Colonic mucosa (tissue), 4 donors: ENCODE measurements at regions not wholly inside any gene's neighbourhood (a gene's known extent, or its start where the extent isn't known, plus 50 kb on each side); places are given as distances from the start of the nearest gene placed in this dataset.

Source experiments
- DNase-seq: peaks from one replicate; pipeline ENCODE4 v3.0.0-alpha.2; 2020
- H3K27ac ChIP-seq: fragments of 200-600 bp; one replicate; pipeline ENCODE4 v1.8.0; 2021
- H3K27me3 ChIP-seq: fragments of 200-600 bp; one replicate; pipeline ENCODE4 v1.8.0; 2021
- H3K36me3 ChIP-seq: fragments of 200-600 bp; one replicate; pipeline ENCODE4 v1.8.0; 2021
- H3K4me1 ChIP-seq: fragments of 200-600 bp; one replicate; pipeline ENCODE4 v1.8.0; 2021; ENCODE audit warnings: mild to moderate bottlenecking
- H3K4me3 ChIP-seq: fragments of 200-600 bp; one replicate; pipeline ENCODE4 v1.8.0; 2021
- H3K9ac ChIP-seq, 2 donors: one replicate each; pipeline ENCODE4 v1.7.0; 2013; ENCODE audit warnings: control low read depth in 2 of 2, low read depth in 2 of 2, low read length in 2 of 2
- H3K9me3 ChIP-seq: fragments of 200-600 bp; one replicate; pipeline ENCODE4 v1.8.0; 2021
- CTCF ChIP-seq: fragments of 200-600 bp; IDR thresholded peaks from one replicate; pipeline ENCODE4 v1.8.0; 2022; ENCODE audit warnings: antibody characterized with exemption, mild to moderate bottlenecking
- intact Hi-C: fragments of 100-400 bp; cut with DNase I; formaldehyde crosslinking; loops from one replicate; pipeline ENCODE4 v1.14.1; 2022
- donor health status: healthy.
- donor health status: DM: no; HTN: no; CAD: no.
- donor health status: DM: no; HTN: no; CAD: no.

- Histone ChIP-seq H3K36me3 (no peaks in the 10 kb centered on the region), H3K4me3 (no peak overlapping the region), H3K27me3 (no peaks in the 10 kb centered on the region), H3K4me1 (no peaks in the 10 kb centered on the region), H3K27ac (no peak overlapping the region), H3K9ac (no peak overlapping the region), H3K9me3 (no peaks in the 10 kb centered on the region)
- intact Hi-C loops, result no loop called here
- no peak for DNase-seq
- no peak for TF ChIP-seq CTCF
These were observed 184.1 kb downstream of the URB2 start for GRCh38 chr1:229810140-229810539.

- Histone ChIP-seq H3K27me3 (no peaks in the 10 kb centered on the region), H3K4me3 (no peak overlapping the region), H3K36me3 (no peaks in the 10 kb centered on the region), H3K9ac (no peak overlapping the region), H3K27ac (no peak overlapping the region), H3K4me1 (no peaks in the 10 kb centered on the region), H3K9me3 (no peaks in the 10 kb centered on the region)
- no peak for DNase-seq
- TF ChIP-seq CTCF, result no peak
- intact Hi-C loops, result no loop called here
These were observed 184.9 kb downstream of the URB2 start for GRCh38 chr1:229810961-229811360.

GRCh38 chr1:229812148-229812547 is 186.1 kb downstream of the URB2 start:
- H3K4me1 ChIP-seq, result no peaks in the 10 kb centered on the region
- no peak overlapping the region for H3K27ac ChIP-seq
- TF ChIP-seq CTCF, result no peak
- no peak for DNase-seq
- no peaks in the 10 kb centered on the region for H3K9me3 ChIP-seq
- no peak overlapping the region for H3K9ac ChIP-seq
- intact Hi-C loops, result no loop called here
- no peaks in the 10 kb centered on the region for H3K36me3 ChIP-seq
- no peaks in the 10 kb centered on the region for H3K27me3 ChIP-seq
- no peak overlapping the region for H3K4me3 ChIP-seq

GRCh38 chr1:229812693-229813092 is 186.6 kb downstream of the URB2 start:
- Histone ChIP-seq H3K27me3 (no peaks in the 10 kb centered on the region), H3K36me3 (no peaks in the 10 kb centered on the region), H3K4me3 (no peak overlapping the region), H3K9ac (no peak overlapping the region), H3K27ac (no peak overlapping the region), H3K4me1 (no peaks in the 10 kb centered on the region), H3K9me3 (no peaks in the 10 kb centered on the region)
- intact Hi-C loops, result no loop called here
- no peak for DNase-seq
- TF ChIP-seq CTCF, result no peak

- Histone ChIP-seq H3K27me3 (no peaks in the 10 kb centered on the region), H3K9me3 (no peaks in the 10 kb centered on the region), H3K4me1 (no peaks in the 10 kb centered on the region), H3K4me3 (no peak overlapping the region), H3K27ac (no peak overlapping the region), H3K36me3 (no peaks in the 10 kb centered on the region), H3K9ac (no peak overlapping the region)
- no peak for TF ChIP-seq CTCF
- intact Hi-C loops, result no loop called here
- no peak for DNase-seq
These were observed 189.0 kb downstream of the URB2 start for GRCh38 chr1:229815076-229815475.

- Histone ChIP-seq H3K27me3 (no peaks in the 10 kb centered on the region), H3K9me3 (no peaks in the 10 kb centered on the region), H3K9ac (no peak overlapping the region), H3K27ac (no peak overlapping the region), H3K36me3 (no peaks in the 10 kb centered on the region), H3K4me3 (no peak overlapping the region), H3K4me1 (no peaks in the 10 kb centered on the region)
- no peak for TF ChIP-seq CTCF
- no peak for DNase-seq
- intact Hi-C loops, result no loop called here
These were observed 189.9 kb downstream of the URB2 start for GRCh38 chr1:229815961-229816360.
